ENCODE measurements at regions not wholly inside any gene's neighbourhood (a gene's known extent, or its start where the extent isn't known, plus 50 kb on each side); places are given as distances from the start of the nearest gene placed in this dataset.

- TF ChIP-seq CTCF (IDR thresholded peaks at IDR 0.05), result no peak
- TF ChIP-seq EZH2 (IDR thresholded peaks at IDR 0.05), result no peak
Measured at GRCh38 chr17:77032929-77033328, 107.8 kb upstream of the SEC14L1 start.

Measured in neural progenitor cell (in vitro differentiated cells).